HepG2 (cell line): ENCODE measurements at regions not wholly inside any gene's neighbourhood (a gene's known extent, or its start where the extent isn't known, plus 50 kb on each side); places are given as distances from the start of the nearest gene placed in this dataset.

Experiments
- GLI4 ChIP-seq: sonication (generic); formaldehyde crosslinking; IDR thresholded peaks from 2 replicates; pipeline ENCODE4 v1.5.1; 2020; ENCODE audit warnings: missing genetic modification reagents, mild to moderate bottlenecking, moderate library complexity, borderline replicate concordance
- JUN ChIP-seq: sonication (generic); formaldehyde crosslinking; IDR thresholded peaks from 2 replicates; pipeline ENCODE4 v1.4.0; 2020; ENCODE audit warnings: mild to moderate bottlenecking, missing genetic modification reagents
- MYNN ChIP-seq: sonication (generic); formaldehyde crosslinking; IDR thresholded peaks from 2 replicates; pipeline ENCODE4 v1.4.0; 2020; ENCODE audit warnings: mild to moderate bottlenecking, low read depth, missing genetic modification reagents
- PAWR ChIP-seq: sonication (generic); formaldehyde crosslinking; IDR thresholded peaks from 2 replicates; pipeline ENCODE4 v1.4.0; 2020; ENCODE audit warnings: missing genetic modification reagents, mild to moderate bottlenecking, borderline replicate concordance
- RFX1 ChIP-seq: fragments of 450-650 bp; IDR thresholded peaks from 2 replicates; pipeline ENCODE4 v1.6.1; 2017
- ZBTB8A ChIP-seq: sonication (generic); formaldehyde crosslinking; IDR thresholded peaks from 2 replicates; pipeline ENCODE4 v1.4.0; 2020; ENCODE audit warnings: mild to moderate bottlenecking, low read depth, missing genetic modification reagents, borderline replicate concordance
- TF ChIP-seq, protein P1 (sequence below): sonication (generic); formaldehyde crosslinking; IDR thresholded peaks from 2 replicates; pipeline ENCODE4 v1.4.0; 2020; ENCODE audit warnings: mild to moderate bottlenecking, missing genetic modification reagents

DNA sequence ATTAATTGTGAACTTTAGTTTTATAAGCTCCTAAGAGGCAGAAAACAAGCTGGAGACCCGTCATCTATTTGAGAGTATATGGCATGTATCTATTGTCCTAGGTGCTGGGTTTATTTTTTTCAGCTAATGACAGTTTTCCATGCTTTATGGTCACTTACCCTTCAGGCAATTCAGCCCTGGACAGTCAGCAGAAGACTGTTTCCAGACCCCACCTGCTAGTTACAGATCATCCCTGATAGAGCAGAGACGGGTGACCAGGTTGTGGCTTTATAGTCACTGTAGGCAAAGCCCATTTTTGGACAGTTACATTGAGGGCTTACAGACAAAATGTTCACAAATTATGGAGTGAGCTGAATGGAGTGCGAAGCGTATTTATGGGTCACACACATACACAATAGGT lies 1227.5 kb downstream of the FOXD4L5 start:
- TF ChIP-seq MYNN (CRISPR knock-in tag) (no peak), RFX1 (no peak), GLI4 (CRISPR knock-in tag) (no peak), ZBTB8A (no peak), JUN (CRISPR knock-in tag) (no peak), PAWR (no peak)
- TF ChIP-seq, protein P1, sequence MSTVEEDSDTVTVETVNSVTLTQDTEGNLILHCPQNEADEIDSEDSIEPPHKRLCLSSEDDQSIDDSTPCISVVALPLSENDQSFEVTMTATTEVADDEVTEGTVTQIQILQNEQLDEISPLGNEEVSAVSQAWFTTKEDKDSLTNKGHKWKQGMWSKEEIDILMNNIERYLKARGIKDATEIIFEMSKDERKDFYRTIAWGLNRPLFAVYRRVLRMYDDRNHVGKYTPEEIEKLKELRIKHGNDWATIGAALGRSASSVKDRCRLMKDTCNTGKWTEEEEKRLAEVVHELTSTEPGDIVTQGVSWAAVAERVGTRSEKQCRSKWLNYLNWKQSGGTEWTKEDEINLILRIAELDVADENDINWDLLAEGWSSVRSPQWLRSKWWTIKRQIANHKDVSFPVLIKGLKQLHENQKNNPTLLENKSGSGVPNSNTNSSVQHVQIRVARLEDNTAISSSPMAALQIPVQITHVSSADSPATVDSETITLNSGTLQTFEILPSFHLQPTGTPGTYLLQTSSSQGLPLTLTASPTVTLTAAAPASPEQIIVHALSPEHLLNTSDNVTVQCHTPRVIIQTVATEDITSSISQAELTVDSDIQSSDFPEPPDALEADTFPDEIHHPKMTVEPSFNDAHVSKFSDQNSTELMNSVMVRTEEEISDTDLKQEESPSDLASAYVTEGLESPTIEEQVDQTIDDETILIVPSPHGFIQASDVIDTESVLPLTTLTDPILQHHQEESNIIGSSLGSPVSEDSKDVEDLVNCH (CRISPR knock-in tag): no peak
